Right lobe of liver (tissue), 6 donors: ENCODE measurements at regions not wholly inside any gene's neighbourhood (a gene's known extent, or its start where the extent isn't known, plus 50 kb on each side); places are given as distances from the start of the nearest gene placed in this dataset.
A peak's percentile ranks its signal among the peaks of the same experiment; 100 is the strongest.

Experiments
- ATAC-seq, 4 donors: fragments of 200-7000 bp; cut with Tn5 transposase; one replicate each; pipeline ENCODE4 v1.9.1; 2020; ENCODE audit warnings: mild to moderate bottlenecking in 4 of 4, moderate library complexity in 4 of 4
- DNase-seq, 3 donors: peaks; one replicate each; pipeline ENCODE4 v3.0.0-alpha.2; 2020
- H3K27ac ChIP-seq, 3 donors: fragments of 200-600 bp; one replicate each; pipeline ENCODE4 v1.8.0; 2022
- H3K27me3 ChIP-seq, 2 donors: fragments of 200-600 bp; one replicate each; pipeline ENCODE4 v1.8.0; 2022
- H3K36me3 ChIP-seq, 4 donors: fragments of 200-600 bp; sonication (generic) in 1 of 4; one replicate each; pipeline versions ENCODE4 v1.5.1 to v1.8.0; 2017 to 2022; ENCODE audit warnings: control low read depth in 1 of 4
- H3K4me1 ChIP-seq, 4 donors: fragments of 200-600 bp; sonication (generic) in 1 of 4; one replicate each; pipeline versions ENCODE4 v1.5.1 to v1.8.0; 2017 to 2022; ENCODE audit warnings: control low read depth in 1 of 4
- H3K4me3 ChIP-seq, 3 donors: fragments of 200-600 bp; one replicate each; pipeline ENCODE4 v1.8.0; 2022
- H3K9me3 ChIP-seq, 4 donors: fragments of 200-600 bp; sonication (generic) in 1 of 4; one replicate each; pipeline versions ENCODE4 v1.5.1 to v1.8.0; 2017 to 2022; ENCODE audit warnings: control low read depth in 1 of 4
- CTCF ChIP-seq, 4 donors: fragments of 200-600 bp in 3 of 4; fragments of 450-650 bp in 1 of 4; IDR thresholded peaks; one replicate each; pipeline versions ENCODE4 v1.5.1 to v1.8.0; 2016 to 2022; ENCODE audit warnings: antibody characterized with exemption in 4 of 4, mild to moderate bottlenecking in 2 of 4
- POLR2A ChIP-seq: fragments of 450-650 bp; IDR thresholded peaks from one replicate; pipeline ENCODE4 v1.6.1; 2017; ENCODE audit warnings: antibody characterized with exemption, mild to moderate bottlenecking
- WGBS: methylation state at CpG from one replicate; pipeline ENCODE4 v1.1.6; 2018; ENCODE audit warnings: low coverage, low lambda C conversion rate; ENCODE audit not compliant: insufficient coverage; ENCODE audit errors: missing lambda C conversion rate; 5-methylcytosine and 5-hydroxymethylcytosine counted together
- intact Hi-C, 2 donors: fragments of 100-400 bp; cut with DNase I; formaldehyde crosslinking; loops; one replicate each; pipeline versions ENCODE4 v1.11.2 to v1.14.1; 2022
- donor health status: DM: no; HTN: yes; CAD: no.
- donor health status: DM: no; HTN: no; CAD: no.
- donor health status: DM: no; HTN: no; CAD: no.
- donor health status: DM: no; HTN: yes; CAD: no.
- donor health status: DM: no; HTN: yes; CAD: no.

- Histone ChIP-seq H3K27ac (no peak overlapping the region), H3K4me1 (no peaks in the 10 kb centered on the region), H3K36me3 (no peaks in the 10 kb centered on the region), H3K4me3 (no peak overlapping the region), H3K9me3 (no peaks in the 10 kb centered on the region), H3K27me3 (no peaks in the 10 kb centered on the region)
- ATAC-seq (peak; percentile 38 to 56 (median 43)), DNase-seq (no peak)
- 0% methylated on average over 1 of the region's 1 CpG for WGBS
- intact Hi-C loops: no loop called here
- no peak for TF ChIP-seq POLR2A
- peak; percentile 13 to 42 (median 24) for TF ChIP-seq CTCF (IDR thresholded peaks at IDR 0.05)
Observed at GRCh38 chr5:23332650-23333251, 174.7 kb upstream of the PRDM9 start.

DNA sequence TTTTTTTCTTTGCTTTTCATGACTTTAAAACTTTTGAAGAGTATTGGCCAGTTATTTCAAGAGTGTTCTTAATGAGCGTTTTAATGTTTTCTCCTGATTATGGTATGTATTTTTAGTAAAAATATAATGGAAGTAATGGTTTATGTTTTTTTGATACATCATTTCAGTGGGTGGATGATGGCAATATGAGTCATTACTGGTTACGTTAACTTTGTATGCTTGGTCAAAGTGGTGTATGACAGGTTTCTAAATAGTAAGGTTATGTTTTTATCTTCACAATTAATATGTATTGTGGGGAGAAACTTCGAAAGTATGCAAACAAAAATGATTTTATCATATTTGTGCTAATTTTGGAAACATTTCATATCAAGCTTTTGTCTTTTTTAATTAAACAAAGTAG is 176.7 kb upstream of the PRDM9 start:
- 45% methylated on average over 3 of the region's 3 CpGs for WGBS
- Histone ChIP-seq H3K4me1 (no peaks in the 10 kb centered on the region), H3K27me3 (no peaks in the 10 kb centered on the region), H3K9me3 (no peaks in the 10 kb centered on the region), H3K36me3 (no peaks in the 10 kb centered on the region), H3K4me3 (no peak overlapping the region), H3K27ac (no peak overlapping the region)
- ATAC-seq (no peak), DNase-seq (no peak)
- TF ChIP-seq POLR2A: no peak
- no peak for TF ChIP-seq CTCF (IDR thresholded peaks at IDR 0.05)
- intact Hi-C loops: no loop called here

DNA sequence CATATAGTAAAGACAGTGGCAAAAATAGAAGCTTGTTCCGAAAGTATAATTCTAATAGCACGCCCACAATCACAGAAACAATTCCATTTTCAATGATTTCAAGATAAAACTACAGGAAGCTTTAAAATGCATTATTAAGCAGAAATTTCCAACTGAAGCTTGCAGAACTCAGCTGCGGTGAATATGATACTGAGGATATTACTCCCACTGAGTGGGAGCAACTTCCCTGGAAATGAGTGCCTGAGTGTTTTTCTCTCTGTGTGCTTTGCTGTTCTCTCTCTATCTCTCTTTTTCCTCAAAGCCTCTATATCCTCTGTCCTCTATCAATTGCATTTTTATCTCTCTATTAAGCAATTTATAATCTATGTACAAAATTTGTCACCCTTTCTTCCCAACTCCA is 187.5 kb upstream of the PRDM9 start:
- no peaks in the 10 kb centered on the region for H3K9me3 ChIP-seq
- no peak overlapping the region for H3K4me3 ChIP-seq
- 66% methylated on average over 3 of the region's 3 CpGs for WGBS
- intact Hi-C loops: no loop called here
- ATAC-seq (no peak), DNase-seq (no peak)
- no peak for TF ChIP-seq POLR2A
- TF ChIP-seq CTCF (IDR thresholded peaks at IDR 0.05): no peak
- H3K36me3 ChIP-seq: no peaks in the 10 kb centered on the region
- no peak overlapping the region for H3K27ac ChIP-seq
- no peaks in the 10 kb centered on the region for H3K4me1 ChIP-seq
- H3K27me3 ChIP-seq: no peaks in the 10 kb centered on the region

- no peaks in the 10 kb centered on the region for H3K36me3 ChIP-seq
- H3K9me3 ChIP-seq: no peaks in the 10 kb centered on the region
- H3K4me1 ChIP-seq: no peaks in the 10 kb centered on the region
- H3K27ac ChIP-seq: no peak overlapping the region
- no peak overlapping the region for H3K4me3 ChIP-seq
- ATAC-seq (no peak), DNase-seq (no peak)
- intact Hi-C loops: no loop called here
- no peak for TF ChIP-seq CTCF (IDR thresholded peaks at IDR 0.05)
- no peak for TF ChIP-seq POLR2A
- WGBS: 66% methylated on average over 2 of the region's 2 CpGs
- H3K27me3 ChIP-seq: no peaks in the 10 kb centered on the region
Observed at GRCh38 chr5:23318960-23319359, 188.4 kb upstream of the PRDM9 start.

GRCh38 chr5:23318166-23318565 is 189.2 kb upstream of the PRDM9 start:
- Histone ChIP-seq H3K4me1 (no peaks in the 10 kb centered on the region), H3K27ac (no peak overlapping the region), H3K9me3 (no peaks in the 10 kb centered on the region), H3K4me3 (no peak overlapping the region), H3K27me3 (no peaks in the 10 kb centered on the region), H3K36me3 (no peaks in the 10 kb centered on the region)
- no peak for ATAC-seq
- 78% methylated on average over 1 of the region's 1 CpG for WGBS
- intact Hi-C loops: no loop called here
- no peak for DNase-seq
- TF ChIP-seq CTCF (IDR thresholded peaks at IDR 0.05) (no peak), POLR2A (no peak)
